HS-27A (cell line): ENCODE measurements at regions not wholly inside any gene's neighbourhood (a gene's known extent, or its start where the extent isn't known, plus 50 kb on each side); places are given as distances from the start of the nearest gene placed in this dataset.
"Not testable (repeated sequence)": the region's sequence is repeated elsewhere in the genome, so short reads cannot be mapped to it uniquely, and the experiment has no call there.

Source experiments
- DNase-seq: peaks from one replicate; pipeline ENCODE4 v3.0.0-alpha.2; 2012; ENCODE audit warnings: low read depth, missing footprints

DNA sequence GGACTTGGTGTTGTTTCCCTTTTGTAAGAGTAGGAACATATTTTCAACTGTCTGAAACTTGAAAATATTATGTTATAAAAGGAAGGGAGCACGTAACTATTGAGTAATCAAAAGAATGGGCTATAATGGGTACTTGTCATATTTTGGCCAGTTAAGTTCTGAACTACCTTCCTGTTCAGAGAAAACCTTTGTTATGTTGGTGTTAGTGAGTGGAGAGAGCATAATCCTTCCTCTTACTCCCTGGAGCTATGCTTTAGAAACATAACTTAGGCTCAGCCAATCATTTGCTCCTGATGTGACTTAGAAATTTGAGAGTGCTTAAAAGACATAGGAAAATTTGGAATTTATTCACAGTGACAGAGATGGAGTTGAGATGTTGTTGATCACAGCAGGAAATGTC lies 482.5 kb upstream of the SPRY2 start:
- no peak for DNase-seq

DNA sequence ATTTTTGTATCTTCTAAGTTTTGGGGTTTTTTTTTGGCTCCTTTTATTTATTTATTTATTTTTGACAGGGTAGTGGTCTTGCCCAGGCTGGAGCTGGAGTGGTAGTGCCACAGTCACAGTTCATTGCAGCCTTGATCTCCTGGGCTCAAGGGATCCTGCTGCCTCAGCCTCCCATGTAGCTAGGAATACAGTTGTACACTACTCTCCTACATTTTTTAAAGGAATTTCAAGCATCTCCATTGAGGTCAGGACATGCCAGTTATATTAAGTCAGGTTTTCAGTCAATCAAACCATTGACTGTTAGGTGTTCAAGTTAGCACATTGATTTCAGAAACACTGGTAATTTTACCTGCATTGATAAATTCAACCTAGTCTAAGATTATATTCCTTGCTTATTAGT lies 480.5 kb upstream of the SPRY2 start:
- no peak for DNase-seq

- no peak for DNase-seq
Measured at GRCh38 chr13:80817979-80818378, 477.1 kb upstream of the SPRY2 start.

DNA sequence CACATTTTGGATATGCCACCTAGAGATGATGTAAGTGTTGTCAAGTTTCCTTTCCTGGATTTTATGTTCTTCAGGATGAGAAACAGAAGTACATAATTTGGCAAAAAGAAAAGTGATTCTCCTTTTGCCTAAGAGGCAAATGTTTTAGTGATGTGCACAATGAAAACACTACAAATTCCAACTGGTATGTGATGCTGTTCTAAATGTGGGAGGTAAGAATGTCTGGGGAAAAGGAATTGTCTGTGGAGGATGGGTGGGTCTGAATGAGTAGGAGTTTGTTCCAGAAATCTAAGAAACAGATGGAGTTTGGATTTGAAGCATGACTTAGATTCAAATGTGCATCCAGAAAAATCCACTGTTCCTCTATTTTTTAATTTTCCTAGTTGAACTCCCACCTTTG lies 473.6 kb upstream of the SPRY2 start:
- DNase-seq: no peak

DNA sequence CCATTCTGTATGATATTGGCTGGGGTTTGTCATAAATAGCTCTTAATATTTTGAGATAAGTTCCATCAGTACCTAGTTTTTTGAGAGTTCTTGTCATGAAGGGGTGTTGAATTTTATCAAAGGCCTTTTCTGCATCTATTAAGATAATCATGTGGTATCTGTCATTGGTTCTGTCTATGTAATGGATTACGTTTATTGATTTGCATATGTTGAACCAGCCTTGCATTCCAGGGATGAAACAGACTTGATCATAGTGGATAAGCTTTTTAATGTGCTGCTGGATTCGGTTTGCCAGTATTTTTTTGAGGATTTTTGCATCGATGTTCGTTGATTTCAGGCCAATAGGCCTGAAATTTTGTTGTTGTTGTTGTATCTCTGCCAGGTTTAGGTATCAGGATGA lies 469.4 kb upstream of the SPRY2 start:
- not testable (repeated sequence) for DNase-seq

- DNase-seq: no peak
Measured at GRCh38 chr13:80802946-80803345, 462.0 kb upstream of the SPRY2 start.

GRCh38 chr13:80798576-80799133 lies 457.7 kb upstream of the SPRY2 start:
- DNase-seq: no peak

GRCh38 chr13:80787604-80788003 lies 446.7 kb upstream of the SPRY2 start:
- DNase-seq: no peak

- no peak for DNase-seq
Measured at GRCh38 chr13:80783926-80784565, 443.1 kb upstream of the SPRY2 start.

DNA sequence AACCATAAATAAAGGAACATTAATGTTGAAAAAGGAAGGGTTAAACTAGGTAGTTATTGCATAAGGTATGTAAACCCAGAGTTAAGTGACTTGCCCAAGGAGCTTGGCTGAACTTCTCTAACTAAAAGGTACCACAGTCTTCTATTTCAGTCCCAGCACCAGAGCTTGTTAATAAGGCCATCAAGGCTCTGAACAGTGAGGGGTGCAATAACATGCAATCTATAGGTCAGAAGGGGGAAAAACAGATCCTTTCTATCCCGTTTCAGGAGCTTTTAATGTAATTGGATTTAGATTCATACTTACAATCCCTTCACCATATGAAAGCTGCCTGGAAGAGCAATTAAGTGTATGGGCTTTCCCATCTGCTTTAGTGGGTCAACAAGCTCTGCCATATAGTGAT lies 441.5 kb upstream of the SPRY2 start:
- DNase-seq: no peak

DNA sequence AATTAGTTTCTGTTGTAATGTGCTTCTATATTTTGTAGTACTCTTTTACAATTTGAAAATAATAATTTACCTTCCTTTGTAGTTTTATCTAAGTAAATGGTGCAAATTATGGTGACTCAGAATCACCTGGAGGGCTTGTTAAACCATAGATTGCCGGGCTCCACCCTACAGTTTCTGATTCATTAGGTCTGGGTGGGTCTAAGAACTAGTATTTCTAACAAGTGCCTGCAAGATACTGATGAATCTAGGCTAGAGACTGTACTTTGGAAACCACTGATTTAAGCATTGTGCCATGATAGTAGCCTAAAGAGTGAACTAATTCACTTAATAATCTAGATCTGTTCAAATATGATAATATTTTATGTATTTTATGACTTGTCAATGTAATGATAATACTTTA lies 437.4 kb upstream of the SPRY2 start:
- no peak for DNase-seq

GRCh38 chr13:80757694-80758093 lies 416.8 kb upstream of the SPRY2 start:
- DNase-seq: no peak

DNA sequence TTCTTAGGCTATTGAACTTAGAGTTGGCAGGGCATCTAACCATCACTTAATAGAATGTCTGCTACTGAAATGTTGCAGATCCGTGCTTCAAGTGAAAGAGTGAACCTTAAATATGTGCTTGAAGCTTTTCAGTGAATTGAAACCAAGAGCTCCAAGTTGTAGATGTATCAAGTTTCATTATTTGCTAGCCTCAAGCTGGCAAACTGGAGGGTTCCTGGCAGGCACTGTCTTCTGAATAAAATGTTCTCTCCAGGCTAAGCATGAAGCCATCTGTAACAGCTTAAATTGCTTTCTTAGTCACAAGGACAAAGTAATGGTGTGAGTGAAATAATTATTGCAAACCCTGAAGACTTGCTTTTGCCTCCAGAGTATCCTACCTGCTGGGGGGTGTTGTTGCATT lies 415.0 kb upstream of the SPRY2 start:
- no peak for DNase-seq

DNA sequence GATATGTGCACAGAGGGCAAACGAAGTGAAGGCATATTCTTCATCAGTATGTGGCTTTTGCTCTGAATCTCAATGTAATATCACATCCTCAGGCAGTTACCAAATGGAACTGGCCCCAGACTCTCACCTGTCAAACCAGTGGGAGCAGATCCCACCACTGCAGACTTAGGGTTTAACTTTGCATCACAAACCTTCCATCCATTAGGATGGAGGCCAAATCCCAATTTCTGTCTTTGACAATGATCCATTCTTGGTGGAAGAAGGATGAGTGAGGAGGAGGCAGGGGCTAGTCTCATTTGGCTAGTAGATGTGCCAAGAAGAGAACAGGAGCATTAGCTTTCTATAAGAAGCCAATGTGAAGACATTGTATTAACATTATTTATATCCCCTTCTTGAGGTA lies 413.5 kb upstream of the SPRY2 start:
- DNase-seq: no peak

GRCh38 chr13:80753866-80754265 lies 412.9 kb upstream of the SPRY2 start:
- no peak for DNase-seq

- no peak for DNase-seq
Measured at GRCh38 chr13:80751854-80752253, 410.9 kb upstream of the SPRY2 start.

- no peak for DNase-seq
Measured at GRCh38 chr13:80744147-80744914, 403.4 kb upstream of the SPRY2 start.

GRCh38 chr13:80742033-80742432 lies 401.1 kb upstream of the SPRY2 start:
- DNase-seq: no peak

GRCh38 chr13:80740071-80740470 lies 399.1 kb upstream of the SPRY2 start:
- DNase-seq: no peak

- no peak for DNase-seq
Measured at GRCh38 chr13:80737513-80737912, 396.6 kb upstream of the SPRY2 start.

GRCh38 chr13:80727321-80727975 lies 386.5 kb upstream of the SPRY2 start:
- DNase-seq: no peak

DNA sequence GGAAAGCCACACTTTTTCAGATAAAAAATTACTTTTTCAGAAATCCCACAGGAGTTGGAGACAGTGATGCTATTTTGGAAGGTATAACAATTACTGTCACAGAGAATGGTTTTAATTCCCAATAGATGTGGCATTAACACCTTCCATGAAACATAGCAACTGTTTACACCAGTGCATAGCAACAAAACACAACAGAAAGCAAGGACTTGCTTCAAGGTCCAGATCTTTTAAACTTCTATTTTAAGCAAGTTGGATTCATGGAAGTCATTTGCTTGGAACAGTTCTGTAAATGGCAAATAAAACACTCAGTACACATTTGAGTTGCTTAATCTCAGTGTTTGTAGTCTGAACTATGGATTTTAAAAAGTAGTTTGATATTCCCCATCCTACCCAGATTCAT lies 385.9 kb upstream of the SPRY2 start:
- DNase-seq: no peak

DNA sequence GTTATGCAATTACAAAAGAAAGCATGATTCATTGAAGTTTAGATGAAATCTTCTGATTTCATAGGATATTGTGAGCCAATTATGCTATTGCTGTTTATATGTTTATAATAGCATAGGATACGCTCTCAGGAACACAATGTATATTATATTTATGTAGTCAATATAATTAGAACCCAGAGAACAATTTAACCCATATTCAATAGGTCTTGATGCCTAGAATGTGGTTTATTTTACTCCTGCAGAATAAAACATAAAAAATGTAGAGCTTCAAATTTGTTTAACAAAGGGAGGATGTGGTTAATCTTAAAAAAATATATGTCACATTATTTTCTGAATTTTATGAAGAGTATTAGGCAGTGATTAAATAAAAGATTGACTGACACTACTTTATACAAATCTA lies 380.8 kb upstream of the SPRY2 start:
- no peak for DNase-seq
